WTC11 (cell line): ENCODE measurements at regions not wholly inside any gene's neighbourhood (a gene's known extent, or its start where the extent isn't known, plus 50 kb on each side); places are given as distances from the start of the nearest gene placed in this dataset.

ENCODE experiments used
- ATAC-seq: fragments of 200-7000 bp; cut with Tn5 transposase; 2 replicates; pipeline ENCODE4 v1.10.0; 2021; ENCODE audit warnings: mild to moderate bottlenecking, moderate library complexity
- CTCF ChIA-PET: fragments of 300-600 bp; sonication (Branson Sonifier 250); formaldehyde crosslinking; loops from one replicate; lab custom pipeline; 2021; ENCODE audit warnings: antibody characterized with exemption; lab: Charles Lee
- POLR2A ChIA-PET: fragments of 350-600 bp; sonication (Branson Sonifier 250); formaldehyde crosslinking; loops from one replicate; lab custom pipeline; 2021; ENCODE audit warnings: antibody characterized with exemption; lab: Charles Lee
- DNase-seq: peaks from one replicate; pipeline ENCODE4 v3.0.0; 2021; ENCODE audit warnings: low spot score
- H3K27ac Mint-ChIP-seq: 2 replicates; pipeline ENCODE4 v1.8.0; 2021; ENCODE audit warnings: mixed read lengths
- H3K27me3 Mint-ChIP-seq: 2 replicates; pipeline ENCODE4 v1.8.0; 2021; ENCODE audit warnings: low read depth, mild to moderate bottlenecking, moderate library complexity, mixed read lengths
- H3K36me3 Mint-ChIP-seq: 2 replicates; pipeline ENCODE4 v1.8.0; 2021; ENCODE audit warnings: mixed read lengths
- H3K4me1 Mint-ChIP-seq: 2 replicates; pipeline ENCODE4 v1.8.0; 2022; ENCODE audit warnings: mixed read lengths
- H3K4me3 Mint-ChIP-seq: 2 replicates; pipeline ENCODE4 v1.8.0; 2021; ENCODE audit warnings: mild to moderate bottlenecking, moderate library complexity, mixed read lengths
- H3K9me3 Mint-ChIP-seq: 2 replicates; pipeline ENCODE4 v1.8.0; 2021; ENCODE audit warnings: mixed read lengths
- ELF4 ChIP-seq: sonication (generic); formaldehyde crosslinking; IDR thresholded peaks from 2 replicates; pipeline ENCODE4 v1.8.1; 2022; ENCODE audit warnings: low read depth, mild to moderate bottlenecking, moderate library complexity, missing genetic modification reagents
- FOXJ3 ChIP-seq: sonication (generic); formaldehyde crosslinking; IDR thresholded peaks from 2 replicates; pipeline ENCODE4 v1.9.0; 2021; ENCODE audit warnings: missing genetic modification reagents, mild to moderate bottlenecking, borderline replicate concordance
- FOXK1 ChIP-seq: sonication (generic); formaldehyde crosslinking; IDR thresholded peaks from 2 replicates; pipeline ENCODE4 v1.8.0; 2022; ENCODE audit warnings: mild to moderate bottlenecking, moderate library complexity, missing genetic modification reagents
- FOXP1 ChIP-seq: sonication (generic); formaldehyde crosslinking; IDR thresholded peaks from 2 replicates; pipeline ENCODE4 v1.8.0; 2022; ENCODE audit warnings: missing genetic modification reagents, mild to moderate bottlenecking, moderate library complexity, borderline replicate concordance
- GABPB1 ChIP-seq: sonication (generic); formaldehyde crosslinking; IDR thresholded peaks from 2 replicates; pipeline ENCODE4 v1.8.1; 2023; ENCODE audit warnings: mild to moderate bottlenecking, missing genetic modification reagents
- GTF2I ChIP-seq: fragments of 250-450 bp; sonication (Bioruptor Pico); conservative IDR thresholded peaks from 2 replicates; pipeline ENCODE4 v1.4.0; 2021; ENCODE audit warnings: mild to moderate bottlenecking
- NR1H2 ChIP-seq: sonication (generic); formaldehyde crosslinking; IDR thresholded peaks from 2 replicates; pipeline ENCODE4 v1.9.0; 2021; ENCODE audit warnings: mild to moderate bottlenecking, moderate library complexity, missing genetic modification reagents
- NR3C1 ChIP-seq: sonication (generic); formaldehyde crosslinking; conservative IDR thresholded peaks from 2 replicates; pipeline ENCODE4 v1.8.1; 2023; ENCODE audit warnings: low read depth, mild to moderate bottlenecking, missing genetic modification reagents
- PREB ChIP-seq: sonication (generic); formaldehyde crosslinking; IDR thresholded peaks from 2 replicates; pipeline ENCODE4 v1.8.1; 2022; ENCODE audit warnings: mild to moderate bottlenecking, missing genetic modification reagents, moderate library complexity, borderline replicate concordance
- SMAD3 ChIP-seq: sonication (generic); formaldehyde crosslinking; IDR thresholded peaks from 2 replicates; pipeline ENCODE4 v1.8.0; 2022; ENCODE audit warnings: missing genetic modification reagents, mild to moderate bottlenecking, borderline replicate concordance
- SP1 ChIP-seq: sonication (generic); formaldehyde crosslinking; conservative IDR thresholded peaks from 2 replicates; pipeline ENCODE4 v1.8.1; 2022; ENCODE audit warnings: missing genetic modification reagents
- TCF7 ChIP-seq: sonication (generic); formaldehyde crosslinking; IDR thresholded peaks from 2 replicates; pipeline ENCODE4 v1.8.0; 2022; ENCODE audit warnings: mild to moderate bottlenecking, low read depth, missing genetic modification reagents, moderate library complexity
- ZNF232 ChIP-seq: sonication (generic); formaldehyde crosslinking; IDR thresholded peaks from 2 replicates; pipeline ENCODE4 v1.8.0; 2022; ENCODE audit warnings: mild to moderate bottlenecking, missing genetic modification reagents
- ZNF512 ChIP-seq: sonication (generic); formaldehyde crosslinking; IDR thresholded peaks from 2 replicates; pipeline ENCODE4 v1.8.1; 2022; ENCODE audit warnings: missing genetic modification reagents, borderline replicate concordance
- TF ChIP-seq, protein P1 (sequence below): fragments of 250-450 bp; sonication (Bioruptor Pico); IDR thresholded peaks from 2 replicates; pipeline ENCODE4 v1.9.0; 2021; ENCODE audit warnings: mild to moderate bottlenecking
- TF ChIP-seq, protein P2 (sequence below): fragments of 250-450 bp; sonication (Bioruptor Pico); IDR thresholded peaks from 2 replicates; pipeline ENCODE4 v1.9.0; 2021; ENCODE audit warnings: mild to moderate bottlenecking, borderline replicate concordance
- TF ChIP-seq, protein P3 (sequence below): sonication (generic); formaldehyde crosslinking; IDR thresholded peaks from 2 replicates; pipeline ENCODE4 v1.8.1; 2022; ENCODE audit warnings: low read depth, mild to moderate bottlenecking, moderate library complexity, missing genetic modification reagents, borderline replicate concordance

DNA sequence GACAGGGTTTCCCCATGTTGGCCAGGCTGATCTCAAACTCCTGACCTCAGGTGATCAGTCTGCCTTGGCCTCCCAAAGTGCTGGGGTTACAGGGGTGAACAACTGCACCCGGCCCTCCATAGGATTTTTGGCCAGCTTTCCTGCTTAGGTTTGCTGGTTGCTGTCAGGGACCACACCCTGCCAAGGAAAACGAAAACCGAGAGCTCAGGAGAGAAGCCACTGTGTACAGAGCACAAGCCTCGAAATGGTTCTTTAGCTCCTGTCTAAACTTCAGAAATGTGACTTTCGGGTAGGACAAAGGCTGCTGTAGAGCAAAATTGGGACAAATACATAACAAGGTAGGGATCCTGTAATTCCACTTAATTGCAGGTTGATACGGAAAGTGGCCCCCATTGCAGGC, 146.3 kb upstream of the ATP6AP2 start:
- TF ChIP-seq ZNF232 (CRISPR knock-in tag): no peak
- no peak for TF ChIP-seq GTF2I (CRISPR knock-in tag)
- TF ChIP-seq PREB (CRISPR knock-in tag): no peak
- TF ChIP-seq, protein P1, sequence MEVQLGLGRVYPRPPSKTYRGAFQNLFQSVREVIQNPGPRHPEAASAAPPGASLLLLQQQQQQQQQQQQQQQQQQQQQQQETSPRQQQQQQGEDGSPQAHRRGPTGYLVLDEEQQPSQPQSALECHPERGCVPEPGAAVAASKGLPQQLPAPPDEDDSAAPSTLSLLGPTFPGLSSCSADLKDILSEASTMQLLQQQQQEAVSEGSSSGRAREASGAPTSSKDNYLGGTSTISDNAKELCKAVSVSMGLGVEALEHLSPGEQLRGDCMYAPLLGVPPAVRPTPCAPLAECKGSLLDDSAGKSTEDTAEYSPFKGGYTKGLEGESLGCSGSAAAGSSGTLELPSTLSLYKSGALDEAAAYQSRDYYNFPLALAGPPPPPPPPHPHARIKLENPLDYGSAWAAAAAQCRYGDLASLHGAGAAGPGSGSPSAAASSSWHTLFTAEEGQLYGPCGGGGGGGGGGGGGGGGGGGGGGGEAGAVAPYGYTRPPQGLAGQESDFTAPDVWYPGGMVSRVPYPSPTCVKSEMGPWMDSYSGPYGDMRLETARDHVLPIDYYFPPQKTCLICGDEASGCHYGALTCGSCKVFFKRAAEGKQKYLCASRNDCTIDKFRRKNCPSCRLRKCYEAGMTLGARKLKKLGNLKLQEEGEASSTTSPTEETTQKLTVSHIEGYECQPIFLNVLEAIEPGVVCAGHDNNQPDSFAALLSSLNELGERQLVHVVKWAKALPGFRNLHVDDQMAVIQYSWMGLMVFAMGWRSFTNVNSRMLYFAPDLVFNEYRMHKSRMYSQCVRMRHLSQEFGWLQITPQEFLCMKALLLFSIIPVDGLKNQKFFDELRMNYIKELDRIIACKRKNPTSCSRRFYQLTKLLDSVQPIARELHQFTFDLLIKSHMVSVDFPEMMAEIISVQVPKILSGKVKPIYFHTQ (CRISPR knock-in tag): no peak
- no peak for TF ChIP-seq ZNF512 (CRISPR knock-in tag)
- TF ChIP-seq, protein P2, sequence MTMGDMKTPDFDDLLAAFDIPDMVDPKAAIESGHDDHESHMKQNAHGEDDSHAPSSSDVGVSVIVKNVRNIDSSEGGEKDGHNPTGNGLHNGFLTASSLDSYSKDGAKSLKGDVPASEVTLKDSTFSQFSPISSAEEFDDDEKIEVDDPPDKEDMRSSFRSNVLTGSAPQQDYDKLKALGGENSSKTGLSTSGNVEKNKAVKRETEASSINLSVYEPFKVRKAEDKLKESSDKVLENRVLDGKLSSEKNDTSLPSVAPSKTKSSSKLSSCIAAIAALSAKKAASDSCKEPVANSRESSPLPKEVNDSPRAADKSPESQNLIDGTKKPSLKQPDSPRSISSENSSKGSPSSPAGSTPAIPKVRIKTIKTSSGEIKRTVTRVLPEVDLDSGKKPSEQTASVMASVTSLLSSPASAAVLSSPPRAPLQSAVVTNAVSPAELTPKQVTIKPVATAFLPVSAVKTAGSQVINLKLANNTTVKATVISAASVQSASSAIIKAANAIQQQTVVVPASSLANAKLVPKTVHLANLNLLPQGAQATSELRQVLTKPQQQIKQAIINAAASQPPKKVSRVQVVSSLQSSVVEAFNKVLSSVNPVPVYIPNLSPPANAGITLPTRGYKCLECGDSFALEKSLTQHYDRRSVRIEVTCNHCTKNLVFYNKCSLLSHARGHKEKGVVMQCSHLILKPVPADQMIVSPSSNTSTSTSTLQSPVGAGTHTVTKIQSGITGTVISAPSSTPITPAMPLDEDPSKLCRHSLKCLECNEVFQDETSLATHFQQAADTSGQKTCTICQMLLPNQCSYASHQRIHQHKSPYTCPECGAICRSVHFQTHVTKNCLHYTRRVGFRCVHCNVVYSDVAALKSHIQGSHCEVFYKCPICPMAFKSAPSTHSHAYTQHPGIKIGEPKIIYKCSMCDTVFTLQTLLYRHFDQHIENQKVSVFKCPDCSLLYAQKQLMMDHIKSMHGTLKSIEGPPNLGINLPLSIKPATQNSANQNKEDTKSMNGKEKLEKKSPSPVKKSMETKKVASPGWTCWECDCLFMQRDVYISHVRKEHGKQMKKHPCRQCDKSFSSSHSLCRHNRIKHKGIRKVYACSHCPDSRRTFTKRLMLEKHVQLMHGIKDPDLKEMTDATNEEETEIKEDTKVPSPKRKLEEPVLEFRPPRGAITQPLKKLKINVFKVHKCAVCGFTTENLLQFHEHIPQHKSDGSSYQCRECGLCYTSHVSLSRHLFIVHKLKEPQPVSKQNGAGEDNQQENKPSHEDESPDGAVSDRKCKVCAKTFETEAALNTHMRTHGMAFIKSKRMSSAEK (CRISPR knock-in tag): no peak
- TF ChIP-seq SMAD3 (CRISPR knock-in tag): no peak
- H3K9me3 Mint-ChIP-seq: peaks cover 15% of the 10 kb centered on the region
- no peak overlapping the region for H3K4me3 Mint-ChIP-seq

DNA sequence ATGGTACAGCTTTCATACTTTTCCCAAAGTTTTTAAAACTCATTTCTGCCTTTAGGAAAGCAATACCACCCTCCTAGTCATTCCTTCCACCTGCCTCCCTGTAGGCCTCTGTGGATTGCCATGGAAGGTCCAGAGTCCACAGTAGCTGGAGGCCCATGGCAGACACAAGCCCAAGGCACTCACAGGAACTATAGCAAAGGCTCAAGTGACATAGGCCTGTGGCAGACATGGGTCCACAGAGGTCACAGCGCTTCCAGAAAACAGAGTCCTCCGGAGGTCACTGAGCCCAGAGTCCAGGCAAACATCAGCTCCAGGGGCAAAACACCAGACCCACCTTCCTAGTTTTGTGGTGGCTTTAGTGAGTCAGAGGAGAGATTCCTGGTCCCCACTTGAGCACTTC, 147.6 kb upstream of the ATP6AP2 start:
- Mint-ChIP-seq H3K27me3 (no peaks in the 10 kb centered on the region), H3K36me3 (peaks cover 13% of the 10 kb centered on the region), H3K4me1 (peaks cover 13% of the 10 kb centered on the region), H3K27ac (no peak overlapping the region), H3K9me3 (peaks cover 20% of the 10 kb centered on the region), H3K4me3 (no peak overlapping the region)
- ATAC-seq: no peak
- CTCF ChIA-PET: no interaction called here
- POLR2A ChIA-PET: no interaction called here
- no peak for DNase-seq
- TF ChIP-seq NR3C1 (CRISPR knock-in tag) (no peak), ELF4 (CRISPR knock-in tag) (no peak), FOXJ3 (CRISPR knock-in tag) (no peak), NR1H2 (CRISPR knock-in tag) (no peak), FOXK1 (CRISPR knock-in tag) (no peak), SP1 (CRISPR knock-in tag) (no peak), TCF7 (CRISPR knock-in tag) (no peak), GABPB1 (CRISPR knock-in tag) (no peak), FOXP1 (CRISPR knock-in tag) (no peak)
- TF ChIP-seq, protein P3, sequence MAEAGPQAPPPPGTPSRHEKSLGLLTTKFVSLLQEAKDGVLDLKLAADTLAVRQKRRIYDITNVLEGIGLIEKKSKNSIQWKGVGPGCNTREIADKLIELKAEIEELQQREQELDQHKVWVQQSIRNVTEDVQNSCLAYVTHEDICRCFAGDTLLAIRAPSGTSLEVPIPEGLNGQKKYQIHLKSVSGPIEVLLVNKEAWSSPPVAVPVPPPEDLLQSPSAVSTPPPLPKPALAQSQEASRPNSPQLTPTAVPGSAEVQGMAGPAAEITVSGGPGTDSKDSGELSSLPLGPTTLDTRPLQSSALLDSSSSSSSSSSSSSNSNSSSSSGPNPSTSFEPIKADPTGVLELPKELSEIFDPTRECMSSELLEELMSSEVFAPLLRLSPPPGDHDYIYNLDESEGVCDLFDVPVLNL (CRISPR knock-in tag): no peak
- TF ChIP-seq, protein P2 (CRISPR knock-in tag): no peak

More for the DNA sequence above, 146.3 kb upstream of the ATP6AP2 start:
- ATAC-seq: no peak
- DNase-seq: no peak
- Mint-ChIP-seq H3K4me1 (peaks cover 16% of the 10 kb centered on the region), H3K27ac (no peak overlapping the region), H3K27me3 (no peaks in the 10 kb centered on the region), H3K36me3 (peaks cover 13% of the 10 kb centered on the region)
- ChIA-PET CTCF (interaction anchor here (1.8 kb wide), 1 partner anchor 23 kb away, joined by 9 read pairs; no protein-coding TSS in a partner anchor), POLR2A (no interaction called here)
